Prostate gland (tissue), 2 donors: ENCODE measurements at regions not wholly inside any gene's neighbourhood (a gene's known extent, or its start where the extent isn't known, plus 50 kb on each side); places are given as distances from the start of the nearest gene placed in this dataset.

ENCODE experiments used
- DNase-seq: peaks from one replicate; pipeline ENCODE4 v3.0.0-alpha.2; 2019; ENCODE audit warnings: low spot score
- H3K27ac ChIP-seq, 2 donors: fragments of 200-600 bp; sonication (generic); 2 replicates each; pipeline ENCODE4 v1.5.1; 2017 to 2019
- H3K27me3 ChIP-seq: fragments of 200-600 bp; sonication (generic); replicated peaks from 2 replicates; pipeline ENCODE4 v1.5.1; 2019; ENCODE audit not compliant: insufficient read depth
- H3K36me3 ChIP-seq, 2 donors: fragments of 200-600 bp; sonication (generic); 1 replicate in 1 of 2; 2 replicates in 1 of 2; pipeline versions ENCODE4 v1.5.1 to v1.8.1; 2017 to 2019
- H3K4me1 ChIP-seq: fragments of 200-600 bp; sonication (generic); replicated peaks from 2 replicates; pipeline ENCODE4 v1.5.1; 2019
- H3K4me3 ChIP-seq, 2 donors: fragments of 200-600 bp; sonication (generic); 2 replicates each; pipeline ENCODE4 v1.5.1; 2017 to 2019
- H3K9me3 ChIP-seq: fragments of 200-600 bp; sonication (generic); 2 replicates; pipeline ENCODE4 v1.5.1; 2017
- CTCF ChIP-seq, 4 experiments: fragments of 200-600 bp in 2 of 4; fragments of 450-650 bp in 2 of 4; sonication (generic) in 2 of 4; IDR thresholded peaks; 1 replicate in 3 of 4; 2 replicates in 1 of 4; pipeline ENCODE4 v1.5.1; 2016 to 2019; ENCODE audit warnings: antibody characterized with exemption in 4 of 4, mild to moderate bottlenecking in 2 of 4, moderate library complexity in 2 of 4
- POLR2A ChIP-seq: fragments of 450-650 bp; IDR thresholded peaks from one replicate; pipeline ENCODE4 v1.6.1; 2016; ENCODE audit warnings: antibody characterized with exemption, mild to moderate bottlenecking
- POLR2AphosphoS5 ChIP-seq: sonication (generic); formaldehyde crosslinking; IDR thresholded peaks from one replicate; pipeline ENCODE4 v1.6.1; 2017; ENCODE audit warnings: antibody characterized with exemption
- WGBS: methylation state at CpG from one replicate; pipeline ENCODE4 v1.1.5; 2018; 5-methylcytosine and 5-hydroxymethylcytosine counted together
- intact Hi-C: fragments of 100-400 bp; cut with DNase I; formaldehyde crosslinking; loops from one replicate; pipeline ENCODE4 v1.14.2; 2022

GRCh38 chr1:4165686-4166300, 265.7 kb upstream of the C1orf174 start:
- H3K36me3 ChIP-seq: no peaks in the 10 kb centered on the region
- intact Hi-C loops: no loop called here
- H3K4me3 ChIP-seq: no peak overlapping the region
- H3K9me3 ChIP-seq: no peaks in the 10 kb centered on the region
- 58% methylated on average over 16 of the region's 16 CpGs for WGBS
- DNase-seq: no peak
- TF ChIP-seq CTCF (IDR thresholded peaks at IDR 0.05): no peak
- no peak for TF ChIP-seq POLR2A
- TF ChIP-seq POLR2AphosphoS5: no peak
- H3K27me3 ChIP-seq: peaks cover 6% of the 10 kb centered on the region
- no peaks in the 10 kb centered on the region for H3K4me1 ChIP-seq
- H3K27ac ChIP-seq: no peak overlapping the region

DNA sequence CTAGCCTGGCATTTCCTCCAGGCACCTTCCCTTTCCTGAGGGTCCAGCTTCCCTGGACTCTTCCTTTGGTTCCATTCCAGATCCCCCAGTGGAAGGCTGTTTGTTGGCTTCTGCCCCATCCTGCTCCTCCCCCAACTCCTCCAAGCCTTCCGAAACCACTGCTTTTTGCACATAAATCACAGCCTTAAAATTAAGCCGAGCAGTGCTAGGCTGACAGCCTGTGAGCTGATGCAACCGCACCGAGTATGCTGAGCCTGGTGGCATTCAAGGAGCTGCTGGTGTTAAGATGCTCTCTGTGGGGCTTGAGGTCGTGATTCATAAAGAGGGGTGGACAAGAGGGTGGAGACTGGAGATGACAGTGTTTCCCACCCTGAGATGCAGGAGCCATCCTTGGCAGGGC, 266.6 kb upstream of the C1orf174 start:
- peaks cover 3% of the 10 kb centered on the region for H3K27me3 ChIP-seq
- DNase-seq: no peak
- H3K9me3 ChIP-seq: no peaks in the 10 kb centered on the region
- no peaks in the 10 kb centered on the region for H3K4me1 ChIP-seq
- 31% methylated on average over 5 of the region's 5 CpGs for WGBS
- intact Hi-C loops: no loop called here
- no peaks in the 10 kb centered on the region for H3K36me3 ChIP-seq
- TF ChIP-seq CTCF (IDR thresholded peaks at IDR 0.05) (no peak), POLR2AphosphoS5 (no peak), POLR2A (no peak)
- H3K27ac ChIP-seq: no peak overlapping the region
- H3K4me3 ChIP-seq: no peak overlapping the region

- intact Hi-C loops: no loop called here
- WGBS: 90% methylated on average over 6 of the region's 6 CpGs
- no peaks in the 10 kb centered on the region for H3K36me3 ChIP-seq
- H3K9me3 ChIP-seq: no peaks in the 10 kb centered on the region
- DNase-seq: no peak
- no peaks in the 10 kb centered on the region for H3K4me1 ChIP-seq
- no peak overlapping the region for H3K4me3 ChIP-seq
- H3K27me3 ChIP-seq: peaks cover 3% of the 10 kb centered on the region
- no peak for TF ChIP-seq POLR2AphosphoS5
- no peak for TF ChIP-seq POLR2A
- no peak for TF ChIP-seq CTCF (IDR thresholded peaks at IDR 0.05)
- no peak overlapping the region for H3K27ac ChIP-seq
These were observed 269.9 kb upstream of the C1orf174 start for GRCh38 chr1:4169991-4170390.

DNA sequence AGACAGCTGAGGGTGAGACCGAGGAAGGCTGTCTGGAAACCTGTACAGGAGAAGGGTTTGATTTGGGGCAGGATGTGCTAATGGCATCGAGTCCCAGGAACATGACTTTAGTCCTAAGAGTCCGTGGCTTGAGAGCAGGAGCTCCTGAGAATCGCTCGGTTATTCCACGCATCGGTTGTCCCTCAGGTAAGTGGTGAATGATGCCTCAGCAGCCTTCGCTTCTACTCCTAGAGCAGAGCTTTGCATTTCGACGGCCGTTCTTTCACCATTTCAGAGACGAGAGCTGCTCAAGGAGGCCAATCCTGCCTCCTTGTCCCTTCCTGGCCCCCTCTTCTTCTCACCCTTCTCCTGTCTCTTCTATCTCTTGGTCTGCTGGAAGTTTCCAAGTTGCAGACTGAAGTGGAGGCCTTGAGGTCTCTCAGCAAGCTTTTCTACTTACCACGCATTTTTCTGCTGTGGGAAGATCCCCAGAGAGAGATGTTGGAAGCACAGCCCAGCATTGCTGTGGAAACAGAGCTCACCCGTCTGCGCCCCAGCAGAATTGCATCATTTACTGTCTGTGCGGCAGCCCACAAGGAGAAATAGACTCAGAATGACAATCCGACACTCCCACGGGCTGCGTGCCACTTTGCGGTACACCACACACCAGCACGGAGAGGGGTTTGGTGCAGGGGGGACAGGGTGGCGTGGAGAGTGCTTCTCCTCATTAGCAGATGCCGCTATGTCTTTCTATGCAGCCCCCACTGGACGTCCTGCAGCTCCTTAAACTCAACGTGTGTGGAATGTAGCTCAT, 270.7 kb upstream of the C1orf174 start:
- H3K27me3 ChIP-seq: no peaks in the 10 kb centered on the region
- no peaks in the 10 kb centered on the region for H3K9me3 ChIP-seq
- DNase-seq: no peak
- no peaks in the 10 kb centered on the region for H3K36me3 ChIP-seq
- TF ChIP-seq POLR2AphosphoS5 (no peak), CTCF (IDR thresholded peaks at IDR 0.05) (no peak), POLR2A (no peak)
- WGBS: 83% methylated on average over 25 of the region's 25 CpGs
- H3K4me3 ChIP-seq: no peak overlapping the region
- intact Hi-C loops: no loop called here
- H3K4me1 ChIP-seq: no peaks in the 10 kb centered on the region
- H3K27ac ChIP-seq: no peak overlapping the region
